ENCODE measurements at regions not wholly inside any gene's neighbourhood (a gene's known extent, or its start where the extent isn't known, plus 50 kb on each side); places are given as distances from the start of the nearest gene placed in this dataset.

- no peak for TF ChIP-seq YY1 (IDR thresholded peaks at IDR 0.05; ENCODE audit: insufficient read depth, insufficient read length)
- no peak for TF ChIP-seq ZNF274 (IDR thresholded peaks at IDR 0.05; ENCODE audit: low read depth, low read length)
- no peak for TF ChIP-seq SUZ12 (IDR thresholded peaks at IDR 0.05; ENCODE audit: extremely low read depth, insufficient read depth, insufficient read length)
Measured at GRCh38 chr20:50428097-50428828, 81.9 kb upstream of the PTPN1 start.

All from NT2/D1 (cell line).